ENCODE measurements at regions not wholly inside any gene's neighbourhood (a gene's known extent, or its start where the extent isn't known, plus 50 kb on each side); places are given as distances from the start of the nearest gene placed in this dataset.

DNA sequence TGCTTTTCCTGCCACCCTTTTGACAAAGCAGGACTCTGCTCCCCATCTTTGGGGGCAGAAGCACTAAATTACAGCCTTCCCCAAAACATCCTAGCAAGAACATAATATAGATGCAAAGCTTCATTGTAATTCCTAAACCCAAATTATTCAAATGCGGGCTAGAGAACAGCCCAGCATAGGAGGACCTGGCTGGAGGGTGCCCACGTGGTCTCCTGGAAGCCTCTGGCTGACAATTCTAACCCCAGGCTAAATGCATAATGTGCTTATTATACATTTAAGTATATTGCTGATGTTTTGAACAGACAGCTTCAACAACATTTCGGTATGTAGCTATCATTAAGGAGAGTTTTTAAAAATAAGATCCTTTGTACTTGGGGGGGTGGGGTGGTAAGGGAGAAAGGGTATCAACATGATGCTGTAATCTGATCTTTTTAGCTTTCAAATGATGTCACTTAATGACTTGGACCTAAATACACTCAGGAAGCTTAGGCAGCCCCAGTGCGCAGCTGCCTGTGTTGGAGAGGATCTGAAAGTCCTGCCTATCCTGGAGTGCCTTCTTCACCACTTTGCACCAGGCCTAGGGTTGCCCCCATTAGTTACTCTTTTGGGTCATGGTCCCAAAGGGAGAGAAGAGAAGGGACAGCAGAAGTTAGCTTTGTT lies 57.2 kb upstream of the USP3 start:
- TF ChIP-seq EP300 (IDR thresholded peaks at IDR 0.05; ENCODE audit: low read depth): no peak
- TF ChIP-seq POLR2A (IDR thresholded peaks at IDR 0.05): no peak
- TF ChIP-seq, protein P1, sequence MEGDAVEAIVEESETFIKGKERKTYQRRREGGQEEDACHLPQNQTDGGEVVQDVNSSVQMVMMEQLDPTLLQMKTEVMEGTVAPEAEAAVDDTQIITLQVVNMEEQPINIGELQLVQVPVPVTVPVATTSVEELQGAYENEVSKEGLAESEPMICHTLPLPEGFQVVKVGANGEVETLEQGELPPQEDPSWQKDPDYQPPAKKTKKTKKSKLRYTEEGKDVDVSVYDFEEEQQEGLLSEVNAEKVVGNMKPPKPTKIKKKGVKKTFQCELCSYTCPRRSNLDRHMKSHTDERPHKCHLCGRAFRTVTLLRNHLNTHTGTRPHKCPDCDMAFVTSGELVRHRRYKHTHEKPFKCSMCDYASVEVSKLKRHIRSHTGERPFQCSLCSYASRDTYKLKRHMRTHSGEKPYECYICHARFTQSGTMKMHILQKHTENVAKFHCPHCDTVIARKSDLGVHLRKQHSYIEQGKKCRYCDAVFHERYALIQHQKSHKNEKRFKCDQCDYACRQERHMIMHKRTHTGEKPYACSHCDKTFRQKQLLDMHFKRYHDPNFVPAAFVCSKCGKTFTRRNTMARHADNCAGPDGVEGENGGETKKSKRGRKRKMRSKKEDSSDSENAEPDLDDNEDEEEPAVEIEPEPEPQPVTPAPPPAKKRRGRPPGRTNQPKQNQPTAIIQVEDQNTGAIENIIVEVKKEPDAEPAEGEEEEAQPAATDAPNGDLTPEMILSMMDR (IDR thresholded peaks at IDR 0.05): no peak
